UCSD-AML1 (cell line): ENCODE measurements at regions not wholly inside any gene's neighbourhood (a gene's known extent, or its start where the extent isn't known, plus 50 kb on each side); places are given as distances from the start of the nearest gene placed in this dataset.
"Not testable (repeated sequence)": the region's sequence is repeated elsewhere in the genome, so short reads cannot be mapped to it uniquely, and the experiment has no call there.

Source experiments
- DNase-seq: peaks from one replicate; lab custom pipeline; 2025; ENCODE audit not compliant: unreplicated experiment; lab: John Stamatoyannopoulos, UW

- DNase-seq = no peak
These were observed 115.1 kb upstream of the LPCAT1 start for GRCh38 chr5:1638658-1639400.

DNA sequence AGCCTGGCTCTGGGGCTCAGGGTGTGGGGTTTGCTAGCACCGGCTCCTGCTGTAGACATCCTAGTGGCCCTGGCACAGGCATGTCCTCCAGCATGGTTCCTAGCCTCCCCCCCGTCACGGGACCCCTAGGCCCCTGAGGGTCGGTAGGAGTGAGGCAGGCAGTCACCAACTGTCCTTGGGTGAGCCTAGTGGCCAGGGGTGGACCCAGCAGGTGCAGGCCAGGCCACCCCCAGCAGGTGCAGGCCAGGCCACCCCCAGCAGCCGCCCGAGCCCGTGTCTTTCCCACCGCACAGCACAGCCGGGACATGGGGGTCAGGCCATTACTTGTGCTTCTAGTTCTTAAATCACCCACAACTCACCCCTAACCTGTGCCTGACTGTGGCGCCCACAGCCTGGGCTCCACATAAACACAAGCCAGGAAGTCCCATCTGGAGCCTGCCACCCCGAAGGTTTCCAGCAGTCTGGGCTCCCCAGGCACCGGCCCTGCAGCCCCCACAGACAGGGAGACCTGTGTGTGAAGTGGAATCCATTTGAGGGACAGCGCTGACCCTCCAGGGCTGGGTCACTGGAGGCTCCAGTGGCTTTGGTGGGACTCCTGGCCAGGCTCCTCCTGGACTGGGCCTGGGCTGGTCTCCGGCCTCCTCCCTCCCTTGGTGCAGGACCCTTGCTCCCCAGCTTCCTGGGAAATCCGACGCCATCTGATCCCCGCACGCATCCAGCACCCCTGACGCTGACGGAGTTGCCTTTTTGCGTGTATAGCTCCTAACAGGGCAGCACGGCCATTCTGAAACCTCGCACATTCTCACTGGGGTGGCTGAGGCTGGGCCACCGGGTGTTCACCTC is 114.1 kb upstream of the LPCAT1 start:
- DNase-seq = no peak

DNA sequence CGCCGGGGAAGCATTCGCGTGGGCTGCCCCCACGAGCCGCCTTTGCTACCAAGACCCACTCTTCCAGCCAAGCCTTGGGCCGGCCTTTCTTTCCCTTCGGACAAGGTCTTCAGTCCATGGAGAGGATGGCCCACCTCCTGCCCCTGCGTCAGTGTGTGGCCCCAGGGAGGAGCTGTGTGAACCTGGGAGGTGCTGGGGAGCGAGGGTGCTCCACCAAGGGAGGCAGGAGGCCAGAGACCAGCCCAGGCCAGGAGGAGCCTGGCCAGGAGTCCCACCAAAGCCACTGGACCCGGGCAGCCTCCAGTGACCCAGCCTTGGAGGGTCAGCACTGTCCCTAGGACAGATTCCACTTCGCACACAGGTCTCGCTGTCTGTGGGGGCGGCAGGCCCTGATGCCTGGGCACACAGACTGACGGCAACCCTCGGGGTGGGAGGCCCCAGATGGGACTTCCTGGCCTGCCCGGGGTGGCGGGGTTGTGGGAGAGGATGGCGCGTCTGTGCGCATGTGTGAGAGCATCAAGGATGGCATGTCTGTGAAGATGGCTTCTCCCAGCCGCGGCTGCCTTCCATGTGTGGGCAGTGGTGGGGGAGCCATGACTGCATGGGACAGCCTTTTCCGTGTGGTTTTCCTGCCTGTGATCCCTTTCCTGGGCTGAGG is 113.3 kb upstream of the LPCAT1 start:
- no peak for DNase-seq

GRCh38 chr5:1636208-1636770 is 112.5 kb upstream of the LPCAT1 start:
- DNase-seq = not testable (repeated sequence)

DNA sequence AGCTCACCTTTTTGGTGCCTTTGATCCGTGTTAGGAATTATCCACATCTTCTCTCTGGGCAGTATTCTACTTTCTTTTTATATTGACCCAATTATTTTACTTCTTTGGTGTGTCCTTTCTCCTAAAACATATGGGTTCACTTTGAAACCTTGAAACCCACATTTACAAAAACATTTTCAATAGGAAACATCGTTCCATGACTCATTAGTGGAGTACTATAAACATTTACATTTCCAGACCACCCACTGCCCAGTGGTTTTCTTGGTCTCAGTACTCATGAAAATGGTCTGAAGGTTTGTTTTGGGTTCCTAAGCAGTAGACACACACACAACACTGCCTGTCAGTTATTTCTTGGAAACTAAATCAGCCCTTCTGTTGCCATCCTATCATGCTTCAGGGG is 111.7 kb upstream of the LPCAT1 start:
- not testable (repeated sequence) for DNase-seq

DNA sequence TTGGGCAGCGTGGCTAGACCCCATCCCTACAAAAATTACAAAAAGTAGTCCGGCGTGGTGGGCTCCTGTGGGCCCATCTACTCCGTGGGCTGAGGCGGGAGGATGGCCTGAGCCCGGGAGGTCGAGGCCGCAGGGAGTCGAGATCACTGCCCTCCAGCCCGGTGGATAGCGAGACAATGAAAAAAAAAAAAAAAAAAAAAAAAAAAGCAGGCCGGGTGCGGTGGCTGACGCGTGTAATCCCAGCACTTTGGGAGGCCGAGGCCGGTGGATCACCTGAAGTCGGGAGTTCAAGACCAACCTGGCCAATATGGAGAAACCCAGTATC is 110.5 kb upstream of the LPCAT1 start:
- DNase-seq = no peak

DNA sequence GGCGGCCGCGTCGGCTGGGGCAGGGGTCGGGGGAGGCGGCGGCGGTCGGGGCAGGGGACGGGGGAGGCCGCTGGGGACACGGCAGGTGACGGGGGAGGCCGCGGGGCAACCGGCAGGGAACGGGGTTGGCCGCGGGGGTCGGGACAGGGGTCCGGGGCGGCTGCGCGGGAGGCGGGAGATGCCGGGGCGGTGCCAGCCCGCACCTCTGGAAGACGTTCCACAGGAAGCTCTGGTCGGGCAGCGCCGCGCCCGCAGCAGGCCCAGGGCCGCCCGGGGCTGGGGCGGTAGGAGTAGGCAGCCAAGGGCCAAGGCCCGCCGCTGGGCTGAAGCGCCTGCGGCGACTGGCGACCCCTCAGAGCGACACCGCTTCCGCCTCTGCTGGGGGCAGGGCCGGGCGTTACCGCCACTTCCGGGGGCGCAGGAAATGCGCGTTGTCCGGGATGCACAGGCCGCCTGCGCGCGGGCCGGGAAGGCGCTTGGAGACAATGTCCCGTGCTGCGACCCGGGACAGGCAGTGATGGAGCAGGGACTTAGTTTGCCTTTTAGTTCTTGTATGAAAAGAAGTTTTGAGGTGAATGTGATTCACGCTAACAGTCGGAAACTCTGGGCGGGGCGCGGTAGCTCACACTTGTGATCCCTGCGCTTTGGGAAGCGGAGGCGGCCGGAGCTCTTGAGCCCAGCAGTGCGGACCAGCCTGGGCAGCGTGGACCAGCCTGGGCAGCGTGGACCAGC is 110.0 kb upstream of the LPCAT1 start:
- peak; percentile 67 for DNase-seq

- not testable (repeated sequence) for DNase-seq
These were observed 107.2 kb upstream of the LPCAT1 start for GRCh38 chr5:1631004-1631403.

- not testable (repeated sequence) for DNase-seq
These were observed 102.6 kb upstream of the LPCAT1 start for GRCh38 chr5:1626397-1626796.

- DNase-seq = not testable (repeated sequence)
These were observed 95.8 kb upstream of the LPCAT1 start for GRCh38 chr5:1619531-1619930.

DNA sequence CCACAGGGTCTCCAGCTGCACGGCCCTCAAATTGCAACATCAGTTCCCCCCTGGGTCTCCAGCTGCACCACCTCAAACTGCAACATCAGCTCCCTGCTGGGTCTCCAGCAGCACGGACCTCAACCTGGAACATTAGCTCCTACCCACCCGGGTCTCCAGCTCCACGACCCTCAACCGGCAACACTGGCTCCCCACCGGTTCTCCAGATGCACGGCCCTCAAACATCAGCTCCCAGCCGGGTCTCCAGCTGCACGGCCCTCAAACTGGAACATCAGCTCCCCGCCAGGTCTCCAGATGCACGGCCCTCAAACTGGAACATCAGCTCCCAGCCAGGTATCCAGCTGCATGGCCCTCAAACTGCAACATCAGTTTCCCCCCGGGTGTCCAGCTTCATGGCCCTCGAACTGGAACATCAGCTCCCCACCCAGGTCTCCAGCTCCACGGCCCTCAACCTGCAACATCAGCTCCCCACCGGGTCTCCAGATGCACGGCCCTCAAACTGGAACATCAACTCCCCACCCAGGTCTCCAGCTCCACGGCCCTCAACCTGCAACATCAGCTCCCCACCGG is 94.6 kb upstream of the LPCAT1 start:
- DNase-seq = not testable (repeated sequence)

GRCh38 chr5:1617236-1617755 is 93.5 kb upstream of the LPCAT1 start:
- not testable (repeated sequence) for DNase-seq

- not testable (repeated sequence) for DNase-seq
These were observed 89.8 kb upstream of the LPCAT1 start for GRCh38 chr5:1613515-1613914.

- not testable (repeated sequence) for DNase-seq
These were observed 86.8 kb upstream of the LPCAT1 start for GRCh38 chr5:1610526-1610925.

- not testable (repeated sequence) for DNase-seq
These were observed 85.4 kb upstream of the LPCAT1 start for GRCh38 chr5:1609111-1609510.

DNA sequence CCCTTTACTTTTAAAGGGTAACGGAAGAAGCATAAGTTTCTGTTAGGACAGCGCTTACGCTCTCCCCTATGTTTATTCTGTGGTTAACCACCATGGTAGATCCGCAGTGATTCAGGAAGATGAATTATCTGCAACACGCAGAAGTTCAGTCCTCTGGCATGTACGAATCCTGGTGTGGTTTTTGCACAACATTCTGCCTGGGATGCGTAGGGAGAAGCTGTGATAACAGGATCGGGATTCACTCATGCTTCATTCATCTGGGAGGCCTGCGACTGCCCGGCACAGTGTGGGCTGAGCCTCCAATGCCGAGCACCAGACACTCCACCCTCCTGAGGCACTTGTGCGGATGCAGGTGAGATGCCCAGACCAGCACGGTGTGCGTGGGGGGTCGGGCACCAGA is 84.6 kb upstream of the LPCAT1 start:
- DNase-seq = not testable (repeated sequence)

GRCh38 chr5:1606951-1607350 is 83.2 kb upstream of the LPCAT1 start:
- not testable (repeated sequence) for DNase-seq

GRCh38 chr5:1603916-1604315 is 80.2 kb upstream of the LPCAT1 start:
- DNase-seq = not testable (repeated sequence)

DNA sequence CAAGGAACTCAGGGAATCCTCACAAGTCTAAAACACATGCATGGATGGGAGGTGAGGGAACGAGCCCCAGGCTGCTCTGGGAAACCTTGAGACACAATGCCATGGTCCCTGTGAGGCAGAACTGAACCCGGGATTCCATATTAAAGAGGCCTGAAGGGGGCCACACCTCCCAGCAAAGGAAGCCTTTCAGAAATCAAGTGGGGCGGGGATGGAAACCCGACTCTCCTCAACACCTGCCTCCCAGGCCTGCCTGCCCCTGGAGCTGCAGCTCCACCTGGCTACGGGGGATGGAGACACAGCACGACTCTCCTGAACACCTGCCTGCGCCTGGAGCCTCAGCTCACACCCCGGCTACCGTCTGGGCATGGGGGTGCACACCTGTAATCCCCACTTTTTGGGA is 77.8 kb upstream of the LPCAT1 start:
- not testable (repeated sequence) for DNase-seq
